ENCODE measurements at regions not wholly inside any gene's neighbourhood (a gene's known extent, or its start where the extent isn't known, plus 50 kb on each side); places are given as distances from the start of the nearest gene placed in this dataset.

DNA sequence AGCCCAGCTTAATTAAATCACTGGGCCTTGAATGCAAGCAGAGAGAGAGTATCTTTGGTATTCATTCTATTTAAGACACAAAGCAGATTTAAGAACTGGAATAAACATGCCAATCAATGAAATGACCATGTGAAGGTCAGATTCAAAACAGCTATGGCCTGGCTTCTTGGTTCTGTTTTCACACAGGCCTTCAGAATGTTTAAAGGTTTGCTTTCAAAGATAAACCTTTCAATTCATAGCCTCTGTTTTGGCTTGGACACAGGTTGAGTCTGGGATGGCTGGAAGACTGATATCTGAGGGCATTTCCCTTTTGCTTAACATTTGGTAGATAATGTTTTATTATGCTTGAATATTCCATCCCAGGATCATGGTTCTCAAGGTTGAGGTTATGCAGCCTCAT lies 244.4 kb upstream of the KBTBD8 start:
- no peak for TF ChIP-seq SETDB1 (IDR thresholded peaks at IDR 0.05; ENCODE audit: insufficient read length, low read length)
- no peak for TF ChIP-seq RBAK (tag by site-specific recombination; IDR thresholded peaks at IDR 0.05)
- TF ChIP-seq, protein P1, sequence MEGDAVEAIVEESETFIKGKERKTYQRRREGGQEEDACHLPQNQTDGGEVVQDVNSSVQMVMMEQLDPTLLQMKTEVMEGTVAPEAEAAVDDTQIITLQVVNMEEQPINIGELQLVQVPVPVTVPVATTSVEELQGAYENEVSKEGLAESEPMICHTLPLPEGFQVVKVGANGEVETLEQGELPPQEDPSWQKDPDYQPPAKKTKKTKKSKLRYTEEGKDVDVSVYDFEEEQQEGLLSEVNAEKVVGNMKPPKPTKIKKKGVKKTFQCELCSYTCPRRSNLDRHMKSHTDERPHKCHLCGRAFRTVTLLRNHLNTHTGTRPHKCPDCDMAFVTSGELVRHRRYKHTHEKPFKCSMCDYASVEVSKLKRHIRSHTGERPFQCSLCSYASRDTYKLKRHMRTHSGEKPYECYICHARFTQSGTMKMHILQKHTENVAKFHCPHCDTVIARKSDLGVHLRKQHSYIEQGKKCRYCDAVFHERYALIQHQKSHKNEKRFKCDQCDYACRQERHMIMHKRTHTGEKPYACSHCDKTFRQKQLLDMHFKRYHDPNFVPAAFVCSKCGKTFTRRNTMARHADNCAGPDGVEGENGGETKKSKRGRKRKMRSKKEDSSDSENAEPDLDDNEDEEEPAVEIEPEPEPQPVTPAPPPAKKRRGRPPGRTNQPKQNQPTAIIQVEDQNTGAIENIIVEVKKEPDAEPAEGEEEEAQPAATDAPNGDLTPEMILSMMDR (tag by site-specific recombination; IDR thresholded peaks at IDR 0.05) = no peak
- TF ChIP-seq, protein P2, sequence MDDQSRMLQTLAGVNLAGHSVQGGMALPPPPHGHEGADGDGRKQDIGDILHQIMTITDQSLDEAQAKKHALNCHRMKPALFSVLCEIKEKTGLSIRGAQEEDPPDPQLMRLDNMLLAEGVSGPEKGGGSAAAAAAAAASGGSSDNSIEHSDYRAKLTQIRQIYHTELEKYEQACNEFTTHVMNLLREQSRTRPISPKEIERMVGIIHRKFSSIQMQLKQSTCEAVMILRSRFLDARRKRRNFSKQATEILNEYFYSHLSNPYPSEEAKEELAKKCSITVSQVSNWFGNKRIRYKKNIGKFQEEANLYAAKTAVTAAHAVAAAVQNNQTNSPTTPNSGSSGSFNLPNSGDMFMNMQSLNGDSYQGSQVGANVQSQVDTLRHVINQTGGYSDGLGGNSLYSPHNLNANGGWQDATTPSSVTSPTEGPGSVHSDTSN (CRISPR knock-in tag; IDR thresholded peaks at IDR 0.05) = no peak

Measured in HEK293 (cell line).